Suprapubic skin (tissue), 4 donors: ENCODE measurements at regions not wholly inside any gene's neighbourhood (a gene's known extent, or its start where the extent isn't known, plus 50 kb on each side); places are given as distances from the start of the nearest gene placed in this dataset.

Experiments used
- CTCF ChIP-seq, 2 donors: fragments of 200-600 bp in 1 of 2; fragments of 450-650 bp in 1 of 2; sonication (generic) in 1 of 2; IDR thresholded peaks; one replicate each; pipeline ENCODE4 v1.5.1; 2016 to 2019; ENCODE audit warnings: antibody characterized with exemption in 2 of 2, mild to moderate bottlenecking in 1 of 2, moderate library complexity in 1 of 2
- EP300 ChIP-seq: sonication (generic); formaldehyde crosslinking; IDR thresholded peaks from one replicate; pipeline ENCODE4 v1.6.1; 2017; ENCODE audit warnings: antibody characterized with exemption
- POLR2A ChIP-seq, 2 donors: fragments of 450-650 bp; IDR thresholded peaks; one replicate each; pipeline ENCODE4 v1.6.1; 2017; ENCODE audit warnings: antibody characterized with exemption in 2 of 2, mild to moderate bottlenecking in 2 of 2, moderate library complexity in 2 of 2
- POLR2AphosphoS5 ChIP-seq, 3 donors: sonication (generic); formaldehyde crosslinking; IDR thresholded peaks; one replicate each; pipeline ENCODE4 v1.6.1; 2017; ENCODE audit warnings: antibody characterized with exemption in 3 of 3

DNA sequence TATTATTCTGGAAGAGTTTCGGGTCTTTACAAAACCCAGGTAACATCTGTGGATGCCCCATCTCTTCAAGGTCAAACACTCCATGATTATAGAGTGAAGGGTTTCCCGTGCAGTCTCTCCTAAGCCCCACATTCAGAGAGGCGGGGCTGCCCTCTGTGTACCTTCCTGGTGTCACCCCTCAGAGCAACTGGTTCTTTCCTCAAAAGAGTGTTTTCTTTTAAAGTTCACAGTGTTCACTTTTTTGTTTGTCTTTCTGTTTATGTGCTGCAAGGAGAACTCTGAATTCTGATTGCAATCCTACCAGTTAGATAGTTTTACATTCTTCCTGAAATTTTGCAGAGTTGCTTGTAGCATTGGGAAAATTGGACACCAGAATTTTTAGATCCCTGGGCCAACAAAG is 190.2 kb downstream of the ADAMTS15 start:
- TF ChIP-seq CTCF (IDR thresholded peaks at IDR 0.05) (no peak), POLR2A (IDR thresholded peaks at IDR 0.05) (no peak), POLR2AphosphoS5 (IDR thresholded peaks at IDR 0.05) (no peak), EP300 (no peak)
